ENCODE measurements at regions not wholly inside any gene's neighbourhood (a gene's known extent, or its start where the extent isn't known, plus 50 kb on each side); places are given as distances from the start of the nearest gene placed in this dataset.

DNA sequence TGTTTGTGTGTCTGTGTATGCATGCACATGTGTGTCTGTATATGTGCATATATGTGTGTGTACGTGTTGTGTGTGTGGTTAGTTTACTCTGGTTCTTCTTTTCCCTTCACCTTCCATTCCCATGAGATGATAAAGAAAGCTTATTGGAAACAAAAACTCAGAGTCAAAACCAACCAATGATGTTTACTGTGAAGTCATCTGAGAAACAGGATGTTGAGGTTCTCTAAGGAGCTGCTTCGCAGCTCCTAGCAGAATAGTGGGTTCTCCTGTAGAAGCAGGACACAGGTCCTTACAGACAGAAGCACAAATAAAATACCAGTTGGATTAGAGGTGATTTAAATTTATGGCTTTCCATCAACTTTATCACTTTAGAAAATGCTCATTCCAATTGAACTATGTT, 256.1 kb upstream of the PLET1 start:
- Histone ChIP-seq H4K5ac (ENCODE audit: low read depth, low read length) (no peak overlapping the region), H3K36me3 (ENCODE audit: control insufficient read depth, insufficient read depth, low read length) (no peaks in the 10 kb centered on the region), H3K79me1 (ENCODE audit: low read depth in 1 of 2, low read length in 2 of 2) (no peaks in the 10 kb centered on the region), H3K4me1 (ENCODE audit: control insufficient read depth, insufficient read depth, low read length) (no peaks in the 10 kb centered on the region), H3K9me3 (ENCODE audit: control insufficient read depth, insufficient read depth, low read length) (no peaks in the 10 kb centered on the region), H2AFZ (replicated peaks; ENCODE audit: low read length, poor library complexity) (no peak overlapping the region), H2BK5ac (ENCODE audit: low read depth, low read length, poor library complexity, severe bottlenecking) (no peak overlapping the region), H4K8ac (ENCODE audit: low read depth in 2 of 2, low read length in 2 of 2) (no peak overlapping the region), H3K9me1 (ENCODE audit: insufficient read depth, low read length) (no peaks in the 10 kb centered on the region), H2BK15ac (ENCODE audit: low read depth, low read length) (no peak overlapping the region), H3K4me3 (ENCODE audit: insufficient read depth, low read depth, low read length) (no peak overlapping the region), H2BK120ac (ENCODE audit: low read depth, low read length) (no peak overlapping the region), H4K91ac (ENCODE audit: insufficient read depth, low read depth, low read length) (no peak overlapping the region), H3K23ac (ENCODE audit: low read depth, low read length) (no peak overlapping the region), H3K18ac (ENCODE audit: low read depth, low read length) (no peak overlapping the region), H2AK9ac (replicated peaks; ENCODE audit: low read depth, low read length, poor library complexity) (no peak overlapping the region), H3K9ac (ENCODE audit: low read depth, low read length) (no peak overlapping the region), H2AK5ac (ENCODE audit: low read depth, low read length) (no peak overlapping the region), H3K56ac (ENCODE audit: extremely low read depth, insufficient read depth, low read length) (no peak overlapping the region), H3K4ac (ENCODE audit: low read depth, low read length) (no peak overlapping the region), H4K20me1 (ENCODE audit: insufficient read depth, low read length) (no peaks in the 10 kb centered on the region), H3K4me2 (ENCODE audit: low read depth, low read length) (no peak overlapping the region), H3K14ac (replicated peaks; ENCODE audit: low read depth, low read length) (no peak overlapping the region), H2BK20ac (ENCODE audit: low read depth, low read length) (no peak overlapping the region), H3K27me3 (ENCODE audit: control insufficient read depth, insufficient read depth, low read length) (peaks cover 5% of the 10 kb centered on the region), H3K27ac (ENCODE audit: insufficient read depth, low read length) (no peak overlapping the region)
- dilution Hi-C loops (cut with HindIII; ENCODE audit: low sequenced_read_pairs, unreplicated experiment) (no loop called here), intact Hi-C loops (cut with micrococcal nuclease) (no loop called here), in situ Hi-C loops (cut with MboI; ENCODE audit: low sequenced_read_pairs) (no loop called here)
- WGBS, 2 experiments (ENCODE audit: extremely low coverage in 2 of 2, insufficient read length in 1 of 2) = no CpG with 5 or more reads among the region's 2 CpGs
- TF ChIP-seq POLR2A (IDR thresholded peaks at IDR 0.05; ENCODE audit: low read depth, low read length) (no peak), CHD1 (IDR thresholded peaks at IDR 0.05; ENCODE audit: low read depth, low read length) (no peak), SMC3 (IDR thresholded peaks at IDR 0.05; ENCODE audit: low read depth, low read length) (no peak), NFE2L2 (IDR thresholded peaks at IDR 0.05; ENCODE audit: low read depth, low read length) (no peak), RAD21 (IDR thresholded peaks at IDR 0.05; ENCODE audit: low read length) (no peak), MAZ (IDR thresholded peaks at IDR 0.05; ENCODE audit: borderline replicate concordance, low read depth, low read length) (no peak)
- TF ChIP-seq, protein P1, sequence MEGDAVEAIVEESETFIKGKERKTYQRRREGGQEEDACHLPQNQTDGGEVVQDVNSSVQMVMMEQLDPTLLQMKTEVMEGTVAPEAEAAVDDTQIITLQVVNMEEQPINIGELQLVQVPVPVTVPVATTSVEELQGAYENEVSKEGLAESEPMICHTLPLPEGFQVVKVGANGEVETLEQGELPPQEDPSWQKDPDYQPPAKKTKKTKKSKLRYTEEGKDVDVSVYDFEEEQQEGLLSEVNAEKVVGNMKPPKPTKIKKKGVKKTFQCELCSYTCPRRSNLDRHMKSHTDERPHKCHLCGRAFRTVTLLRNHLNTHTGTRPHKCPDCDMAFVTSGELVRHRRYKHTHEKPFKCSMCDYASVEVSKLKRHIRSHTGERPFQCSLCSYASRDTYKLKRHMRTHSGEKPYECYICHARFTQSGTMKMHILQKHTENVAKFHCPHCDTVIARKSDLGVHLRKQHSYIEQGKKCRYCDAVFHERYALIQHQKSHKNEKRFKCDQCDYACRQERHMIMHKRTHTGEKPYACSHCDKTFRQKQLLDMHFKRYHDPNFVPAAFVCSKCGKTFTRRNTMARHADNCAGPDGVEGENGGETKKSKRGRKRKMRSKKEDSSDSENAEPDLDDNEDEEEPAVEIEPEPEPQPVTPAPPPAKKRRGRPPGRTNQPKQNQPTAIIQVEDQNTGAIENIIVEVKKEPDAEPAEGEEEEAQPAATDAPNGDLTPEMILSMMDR (conservative IDR thresholded peaks at IDR 0.05; ENCODE audit: low read depth, low read length) = no peak
- DNase-seq = no peak
- BruUV-seq (replicated peaks) = no TSS peak
- CTCF ChIA-PET = no interaction called here
- ATAC-seq (ENCODE audit: low read depth) = no peak
- POLR2A ChIA-PET (ENCODE audit: unreplicated experiment) = no interaction called here
